SK-N-MC (cell line): ENCODE measurements at regions not wholly inside any gene's neighbourhood (a gene's known extent, or its start where the extent isn't known, plus 50 kb on each side); places are given as distances from the start of the nearest gene placed in this dataset.

ENCODE experiments used
- EZH2 ChIP-seq: fragments of 200-600 bp; sonication (generic); IDR thresholded peaks from one replicate; pipeline ENCODE4 v1.6.1; 2017; ENCODE audit warnings: antibody characterized with exemption
- FOXP2 ChIP-seq: optimal IDR thresholded peaks from 2 replicates; pipeline ENCODE3; 2011; ENCODE audit warnings: mild to moderate bottlenecking, moderate library complexity; ENCODE audit not compliant: insufficient read depth; ENCODE audit errors: extremely low read length, control extremely low read depth
- POLR2AphosphoS5 ChIP-seq: IDR thresholded peaks from 2 replicates; pipeline ENCODE4 v1.6.1; 2012; ENCODE audit warnings: mild to moderate bottlenecking, low read depth, low read length, borderline replicate concordance

DNA sequence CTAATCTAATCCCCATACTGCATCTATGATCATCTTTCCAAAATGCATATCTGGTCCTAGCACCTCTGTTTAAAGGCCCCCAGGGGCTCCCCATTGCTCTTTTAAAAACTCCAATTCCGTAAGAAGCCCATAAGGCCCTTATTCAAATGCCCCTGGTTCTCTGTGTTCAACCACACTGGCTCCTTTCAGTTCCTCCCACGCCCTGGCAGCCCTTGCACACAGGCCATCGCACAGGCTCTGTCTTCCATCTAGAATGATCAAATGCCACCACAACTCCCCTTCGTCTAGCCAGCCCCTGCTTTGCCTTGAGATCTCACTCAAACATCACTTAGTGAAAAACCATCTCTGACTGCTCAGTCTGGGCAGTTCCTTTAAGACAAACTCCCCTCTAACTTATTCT lies 112.9 kb upstream of the LYZL2 start:
- TF ChIP-seq POLR2AphosphoS5 (no peak), EZH2 (no peak), FOXP2 (no peak)
